DND-41 (cell line): ENCODE measurements at regions not wholly inside any gene's neighbourhood (a gene's known extent, or its start where the extent isn't known, plus 50 kb on each side); places are given as distances from the start of the nearest gene placed in this dataset.

Source experiments
- ATAC-seq: fragments of 200-7000 bp; cut with Tn5 transposase; 3 replicates; pipeline ENCODE4 v1.9.1; 2021; ENCODE audit warnings: low read depth; ENCODE audit not compliant: insufficient read depth
- DNase-seq: peaks from one replicate; pipeline ENCODE4 v3.0.0-alpha.2; 2020
- H2AFZ ChIP-seq: 2 replicates; pipeline ENCODE4 v1.6.0; 2012; ENCODE audit warnings: low read depth, low read length
- H3K27ac ChIP-seq: 2 replicates; pipeline ENCODE4 v1.5.1; 2012; ENCODE audit warnings: low read length, inconsistent platforms
- H3K27me3 ChIP-seq: fragments of 200-600 bp; sonication (generic); 2 replicates; pipeline ENCODE4 v1.6.0; 2012; ENCODE audit warnings: low read length, mild to moderate bottlenecking, inconsistent platforms; ENCODE audit not compliant: insufficient read depth, poor library complexity
- H3K36me3 ChIP-seq: 2 replicates; pipeline ENCODE4 v1.5.1; 2012; ENCODE audit warnings: low read length, inconsistent platforms; ENCODE audit not compliant: insufficient read depth
- H3K4me1 ChIP-seq: 2 replicates; pipeline ENCODE4 v1.5.1; 2012; ENCODE audit warnings: mild to moderate bottlenecking, low read length; ENCODE audit not compliant: insufficient read depth
- H3K4me2 ChIP-seq: 2 replicates; pipeline ENCODE4 v1.6.0; 2012; ENCODE audit warnings: mild to moderate bottlenecking, moderate library complexity, low read length, inconsistent platforms; ENCODE audit not compliant: insufficient read depth
- H3K4me3 ChIP-seq, 2 experiments: fragments of 200-600 bp in 1 of 2; shearing (Covaris generic) in 1 of 2; 2 replicates each; pipeline ENCODE4 v1.5.1; 2012 to 2016; ENCODE audit warnings: inconsistent platforms in 2 of 2, low read length in 2 of 2, mild to moderate bottlenecking in 2 of 2, low read depth in 1 of 2, moderate library complexity in 1 of 2
- H3K79me2 ChIP-seq: 2 replicates; pipeline ENCODE4 v1.6.0; 2012; ENCODE audit warnings: low read length, inconsistent platforms; ENCODE audit not compliant: insufficient read depth
- H3K9ac ChIP-seq: 2 replicates; pipeline ENCODE4 v1.6.0; 2012; ENCODE audit warnings: low read depth, mild to moderate bottlenecking, inconsistent platforms, low read length, moderate library complexity
- H3K9me3 ChIP-seq: 2 replicates; pipeline ENCODE4 v1.5.1; 2012; ENCODE audit warnings: low read length, moderate library complexity, mild to moderate bottlenecking, inconsistent platforms; ENCODE audit not compliant: insufficient read depth, severe bottlenecking
- H4K20me1 ChIP-seq: 2 replicates; pipeline ENCODE4 v1.6.0; 2012; ENCODE audit warnings: low read length; ENCODE audit not compliant: insufficient read depth
- EZH2 ChIP-seq: IDR thresholded peaks from 3 replicates; pipeline ENCODE4 v1.6.1; 2012; ENCODE audit warnings: borderline replicate concordance, low read depth, mild to moderate bottlenecking, moderate library complexity, low read length, inconsistent platforms; ENCODE audit not compliant: severe bottlenecking
- TF ChIP-seq, protein P1 (sequence below): IDR thresholded peaks from 2 replicates; pipeline ENCODE4 v1.5.1; 2012; ENCODE audit warnings: borderline replicate concordance, low read length, moderate library complexity, mild to moderate bottlenecking; ENCODE audit not compliant: poor library complexity, severe bottlenecking; ENCODE audit errors: extremely low read depth

DNA sequence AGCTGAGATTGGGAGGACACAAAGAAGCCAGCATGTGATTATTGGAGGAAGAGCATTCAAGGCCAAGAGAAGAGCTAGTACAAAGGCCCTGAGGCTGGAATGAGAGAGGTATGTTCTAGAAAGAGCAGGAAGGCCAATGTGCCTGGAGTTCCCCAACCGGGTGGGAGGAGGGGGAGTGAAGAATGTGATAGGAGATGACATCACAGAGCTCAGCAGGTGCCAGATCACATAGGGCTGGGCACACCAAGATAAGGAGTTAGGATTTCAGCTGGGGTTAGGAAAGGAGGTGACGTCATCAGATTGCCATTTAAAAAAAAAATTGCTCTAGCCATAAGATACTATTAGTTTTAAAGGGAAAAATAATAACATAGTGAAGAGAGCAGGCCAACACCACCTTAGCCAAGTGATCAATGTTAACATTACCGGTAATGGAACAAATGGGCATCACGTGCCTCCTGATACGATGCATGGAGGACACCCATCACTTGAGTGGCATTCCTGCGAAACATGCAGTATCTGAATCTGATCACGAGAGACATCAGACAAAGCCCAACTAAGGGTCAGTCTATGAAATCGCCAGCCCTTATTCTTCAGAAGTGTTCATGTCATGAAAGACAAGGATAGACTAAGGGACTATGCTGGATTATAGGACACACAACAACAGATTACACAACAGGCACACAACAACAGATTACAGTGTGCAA lies 344.3 kb downstream of the BCOR start:
- Histone ChIP-seq H3K4me2 (no peak overlapping the region), H3K4me1 (0 out of 2 replicates have a peak, but pooled peaks cover 3% of the 10 kb centered on the region), H3K9ac (no peak overlapping the region), H3K79me2 (no peaks in the 10 kb centered on the region), H3K9me3 (no peaks in the 10 kb centered on the region), H3K27ac (no peak overlapping the region), H3K36me3 (no peaks in the 10 kb centered on the region), H2AFZ (no peak overlapping the region), H3K4me3 (no peak overlapping the region), H3K27me3 (no peaks in the 10 kb centered on the region), H4K20me1 (no peaks in the 10 kb centered on the region)
- DNase-seq (no peak), ATAC-seq (no peak)
- TF ChIP-seq EZH2, result no peak
- TF ChIP-seq, protein P1, sequence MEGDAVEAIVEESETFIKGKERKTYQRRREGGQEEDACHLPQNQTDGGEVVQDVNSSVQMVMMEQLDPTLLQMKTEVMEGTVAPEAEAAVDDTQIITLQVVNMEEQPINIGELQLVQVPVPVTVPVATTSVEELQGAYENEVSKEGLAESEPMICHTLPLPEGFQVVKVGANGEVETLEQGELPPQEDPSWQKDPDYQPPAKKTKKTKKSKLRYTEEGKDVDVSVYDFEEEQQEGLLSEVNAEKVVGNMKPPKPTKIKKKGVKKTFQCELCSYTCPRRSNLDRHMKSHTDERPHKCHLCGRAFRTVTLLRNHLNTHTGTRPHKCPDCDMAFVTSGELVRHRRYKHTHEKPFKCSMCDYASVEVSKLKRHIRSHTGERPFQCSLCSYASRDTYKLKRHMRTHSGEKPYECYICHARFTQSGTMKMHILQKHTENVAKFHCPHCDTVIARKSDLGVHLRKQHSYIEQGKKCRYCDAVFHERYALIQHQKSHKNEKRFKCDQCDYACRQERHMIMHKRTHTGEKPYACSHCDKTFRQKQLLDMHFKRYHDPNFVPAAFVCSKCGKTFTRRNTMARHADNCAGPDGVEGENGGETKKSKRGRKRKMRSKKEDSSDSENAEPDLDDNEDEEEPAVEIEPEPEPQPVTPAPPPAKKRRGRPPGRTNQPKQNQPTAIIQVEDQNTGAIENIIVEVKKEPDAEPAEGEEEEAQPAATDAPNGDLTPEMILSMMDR, result no peak

DNA sequence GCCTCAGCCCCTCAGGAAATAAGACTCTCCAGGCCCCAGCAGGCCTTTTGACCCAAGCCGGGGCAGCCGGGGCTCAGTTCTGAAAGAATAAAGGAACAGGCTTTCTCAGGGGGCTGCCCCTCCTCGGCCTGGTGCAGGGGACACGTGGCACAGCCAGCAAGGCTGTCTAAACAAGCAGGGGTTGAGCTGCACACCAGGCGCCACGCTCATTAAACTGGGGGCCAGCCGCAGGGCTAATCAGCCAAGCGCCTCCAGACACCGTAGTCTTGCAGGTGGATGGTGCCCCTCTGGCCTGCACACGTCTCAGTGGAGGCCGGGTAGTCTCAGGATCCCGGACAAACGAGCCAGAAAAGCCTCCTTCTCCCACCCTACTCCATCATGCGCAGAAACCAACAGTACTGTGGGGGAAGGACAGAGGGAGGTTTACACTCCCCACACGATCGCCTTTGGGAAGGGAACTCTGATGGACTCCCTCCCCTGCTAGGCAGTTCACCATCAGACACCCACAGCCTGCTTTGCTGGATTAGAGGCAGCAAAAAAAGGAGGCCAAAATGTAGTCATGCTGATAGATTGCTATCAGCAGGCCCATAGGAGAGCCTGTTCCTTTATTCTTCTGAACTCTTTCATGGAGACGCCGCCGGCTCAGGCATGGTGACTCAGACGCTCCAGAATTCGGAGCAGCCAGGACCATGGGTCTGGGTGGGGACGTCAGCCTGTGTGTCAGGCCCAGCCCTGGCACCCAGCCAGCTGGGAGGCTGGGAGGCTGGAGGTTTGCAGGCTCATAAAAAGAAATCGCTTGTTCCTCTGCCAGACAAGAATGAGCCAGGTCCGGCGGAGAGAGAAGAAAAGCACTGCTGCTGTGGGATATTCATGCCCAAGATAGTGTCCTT lies 342.4 kb downstream of the BCOR start:
- Histone ChIP-seq H3K9ac (no peak overlapping the region), H3K4me1 (0 out of 2 replicates have a peak, but pooled peaks cover 3% of the 10 kb centered on the region), H3K9me3 (no peaks in the 10 kb centered on the region), H3K27ac (no peak overlapping the region), H3K36me3 (no peaks in the 10 kb centered on the region), H4K20me1 (no peaks in the 10 kb centered on the region), H3K27me3 (no peaks in the 10 kb centered on the region), H3K4me3 (no peak overlapping the region), H3K79me2 (no peaks in the 10 kb centered on the region), H3K4me2 (no peak overlapping the region), H2AFZ (no peak overlapping the region)
- DNase-seq (no peak), ATAC-seq (no peak)
- TF ChIP-seq EZH2, result no peak
- TF ChIP-seq, protein P1, result no peak

DNA sequence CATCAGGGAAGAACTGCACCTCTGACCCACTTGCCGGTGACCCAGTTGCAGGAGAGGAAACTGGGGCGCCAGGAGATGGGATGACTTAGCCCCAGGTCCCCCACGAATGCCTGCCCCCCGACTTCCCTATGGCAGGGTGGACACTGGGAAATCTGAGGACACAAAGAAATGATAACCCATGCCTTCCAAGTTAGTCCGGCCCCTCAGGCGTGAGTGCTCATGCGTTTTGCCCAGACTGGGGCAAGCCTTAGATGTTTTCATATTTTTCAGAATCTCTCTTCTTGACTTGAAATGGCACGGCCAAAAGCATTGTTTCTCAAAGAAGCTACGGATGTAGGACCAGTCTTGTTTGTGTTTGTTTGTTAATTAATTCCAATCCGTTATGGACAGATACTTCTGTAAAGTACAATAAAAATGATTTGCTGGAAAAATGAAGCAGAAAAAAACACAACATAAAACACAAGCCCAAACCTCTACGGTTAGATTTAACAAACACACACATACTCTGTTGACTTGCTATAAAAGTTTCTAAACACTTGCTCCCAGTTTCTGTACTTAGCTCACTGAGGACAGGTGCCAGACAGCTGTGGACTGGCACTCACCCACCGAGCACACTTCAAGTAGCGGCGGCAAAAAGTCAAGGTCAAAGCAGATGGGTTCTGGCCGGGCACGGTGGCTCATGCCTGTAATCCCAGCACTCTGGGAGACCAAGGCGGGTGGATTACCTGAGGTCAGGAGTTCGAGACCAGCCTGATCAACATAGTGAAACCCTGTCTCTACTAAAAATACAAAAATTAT lies 341.5 kb downstream of the BCOR start:
- Histone ChIP-seq H3K4me1 (no peaks in the 10 kb centered on the region), H3K27ac (no peak overlapping the region), H4K20me1 (no peaks in the 10 kb centered on the region), H2AFZ (no peak overlapping the region), H3K36me3 (no peaks in the 10 kb centered on the region), H3K4me2 (no peak overlapping the region), H3K9me3 (no peaks in the 10 kb centered on the region), H3K27me3 (no peaks in the 10 kb centered on the region), H3K9ac (no peak overlapping the region), H3K4me3 (no peak overlapping the region), H3K79me2 (no peaks in the 10 kb centered on the region)
- TF ChIP-seq, protein P1, result no peak
- TF ChIP-seq EZH2, result no peak
- DNase-seq (no peak), ATAC-seq (no peak)
